KG1 (cell line): ENCODE measurements at regions not wholly inside any gene's neighbourhood (a gene's known extent, or its start where the extent isn't known, plus 50 kb on each side); places are given as distances from the start of the nearest gene placed in this dataset.
"Not testable (repeated sequence)": the region's sequence is repeated elsewhere in the genome, so short reads cannot be mapped to it uniquely, and the experiment has no call there.

ENCODE experiments used
- DNase-seq: peaks from one replicate; lab custom pipeline; 2025; lab: John Stamatoyannopoulos, UW

DNA sequence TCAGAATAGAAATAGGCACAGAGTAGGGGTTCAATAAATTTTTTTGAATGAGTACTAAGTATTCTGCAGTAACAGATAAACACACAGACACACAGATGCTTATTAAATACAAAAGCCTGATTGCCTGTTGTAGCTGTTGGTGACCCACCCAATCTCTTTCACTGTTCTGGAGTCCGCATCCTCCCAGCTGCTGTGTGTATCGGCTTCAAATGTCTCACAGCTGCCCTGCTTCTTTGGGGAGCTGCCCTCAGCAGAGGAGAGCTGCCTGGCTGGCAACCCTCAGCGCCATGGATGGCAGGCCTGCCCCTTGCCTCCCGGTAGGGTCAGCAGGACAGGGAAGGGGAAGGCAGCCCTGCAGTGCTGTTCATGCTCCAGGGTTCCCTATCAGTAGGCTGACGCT, 50.5 kb upstream of the PRNP start:
- no peak for DNase-seq

DNA sequence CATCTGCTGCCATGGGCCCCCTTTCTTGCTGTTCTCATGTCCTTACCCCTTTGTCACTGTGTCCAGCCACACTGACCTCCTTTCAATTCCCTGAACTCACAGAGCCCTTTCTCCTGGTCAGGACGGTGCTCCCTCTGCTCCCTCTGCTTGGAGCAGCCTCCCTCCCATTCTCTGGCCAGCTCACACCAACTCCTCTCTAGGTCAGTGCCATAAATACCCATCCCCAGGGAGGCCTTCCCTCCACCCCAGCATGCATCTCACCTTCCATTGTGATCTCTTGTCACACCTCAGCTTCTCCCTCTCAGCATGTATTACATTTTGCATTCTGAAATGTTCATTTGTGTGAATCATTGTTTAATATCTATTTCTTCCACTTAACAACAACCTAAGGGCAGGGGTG, 50.9 kb upstream of the PRNP start:
- no peak for DNase-seq

DNA sequence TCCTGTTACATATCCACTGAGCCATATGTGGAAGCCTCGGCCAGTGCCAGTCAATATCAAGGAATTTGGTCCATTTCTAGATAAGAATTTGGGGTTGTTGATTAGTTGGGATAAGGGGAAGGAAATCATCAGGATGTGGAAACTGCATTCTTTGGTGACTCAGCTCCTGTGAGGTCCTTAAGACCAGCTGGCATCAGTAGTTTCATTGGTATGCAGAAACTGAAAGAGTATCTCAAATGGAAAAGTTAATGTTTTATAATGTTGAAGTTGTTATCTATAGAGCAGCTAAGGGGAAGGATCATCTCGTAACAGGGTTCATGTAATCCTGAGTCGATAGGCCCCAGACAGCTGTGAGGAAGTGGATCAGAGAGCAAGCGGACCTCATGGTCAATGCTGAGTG, 52.5 kb upstream of the PRNP start:
- DNase-seq = no peak

DNA sequence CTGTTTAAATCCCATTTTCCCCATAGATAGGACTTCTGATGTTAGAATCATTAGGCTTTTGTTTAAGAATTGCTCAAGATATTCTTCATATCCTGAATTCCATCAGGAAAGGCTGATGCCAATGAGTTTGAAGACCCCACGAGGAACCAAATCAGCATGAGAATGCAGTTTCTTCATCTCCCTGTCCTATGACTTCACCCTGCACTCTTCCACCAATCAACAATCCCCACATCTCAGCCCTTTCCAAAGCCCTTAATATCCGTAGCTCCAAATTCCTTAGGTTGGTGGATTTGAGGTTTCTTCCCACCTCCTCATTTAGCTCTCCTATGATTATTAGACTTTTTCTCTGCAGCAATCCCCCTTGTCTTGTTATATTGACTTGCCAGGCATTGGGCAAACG, 52.9 kb upstream of the PRNP start:
- no peak for DNase-seq

DNA sequence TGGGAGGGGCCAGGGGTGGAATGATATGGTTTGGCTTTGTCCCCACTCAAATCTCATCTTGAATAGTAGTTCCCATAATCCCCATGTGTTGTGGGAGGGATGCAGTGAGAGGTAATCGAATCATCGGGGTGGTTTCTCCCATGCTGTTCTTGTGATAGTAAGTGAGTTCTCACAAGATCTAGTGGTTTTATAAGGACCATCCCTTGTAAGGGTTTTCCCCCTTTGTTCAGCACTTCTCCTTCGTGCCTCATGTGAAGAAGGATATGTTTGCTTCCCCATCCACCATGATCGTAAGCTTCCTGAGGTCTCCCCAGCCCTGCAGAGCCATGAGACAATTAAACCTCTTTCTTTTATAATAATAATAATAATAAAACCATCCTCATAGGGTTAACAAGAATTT, 53.4 kb upstream of the PRNP start:
- no peak for DNase-seq

DNA sequence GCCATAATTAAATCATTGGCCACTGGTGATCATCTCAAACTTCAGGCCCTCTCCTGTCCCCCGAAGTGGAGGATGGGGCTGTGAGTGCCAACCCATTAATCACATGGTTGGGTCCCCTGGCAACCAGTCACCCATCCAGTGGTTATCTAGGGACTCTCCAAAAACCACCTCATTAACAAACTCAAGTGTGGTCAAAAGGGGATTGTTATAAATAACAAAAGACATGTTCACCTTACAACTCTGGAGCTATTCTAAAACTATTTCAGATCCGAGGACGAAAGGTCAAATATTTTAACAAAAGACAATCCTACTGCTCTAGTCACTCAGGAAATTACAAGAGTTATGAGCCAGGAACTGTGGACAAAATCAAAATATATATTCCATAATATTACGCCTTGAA, 60.0 kb upstream of the PRNP start:
- DNase-seq = no peak

DNA sequence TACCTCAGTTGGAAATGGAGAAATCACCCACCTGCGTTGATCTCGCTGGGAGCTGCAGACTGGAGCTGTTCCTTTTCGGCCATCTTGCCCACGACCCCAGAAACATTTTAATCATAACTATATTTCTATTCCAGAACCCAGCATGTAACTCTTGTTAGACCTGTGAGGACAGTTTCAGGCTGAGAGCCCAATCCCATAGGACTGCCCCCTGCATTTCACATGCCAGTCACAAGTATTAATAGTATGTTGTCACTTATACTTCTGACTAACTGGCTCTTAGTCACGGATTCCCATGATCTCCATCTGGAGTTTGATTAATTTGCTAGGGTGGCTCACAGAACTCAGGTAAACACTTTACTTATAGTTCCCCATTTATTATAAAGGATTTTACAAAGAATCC, 60.6 kb upstream of the PRNP start:
- DNase-seq = no peak

DNA sequence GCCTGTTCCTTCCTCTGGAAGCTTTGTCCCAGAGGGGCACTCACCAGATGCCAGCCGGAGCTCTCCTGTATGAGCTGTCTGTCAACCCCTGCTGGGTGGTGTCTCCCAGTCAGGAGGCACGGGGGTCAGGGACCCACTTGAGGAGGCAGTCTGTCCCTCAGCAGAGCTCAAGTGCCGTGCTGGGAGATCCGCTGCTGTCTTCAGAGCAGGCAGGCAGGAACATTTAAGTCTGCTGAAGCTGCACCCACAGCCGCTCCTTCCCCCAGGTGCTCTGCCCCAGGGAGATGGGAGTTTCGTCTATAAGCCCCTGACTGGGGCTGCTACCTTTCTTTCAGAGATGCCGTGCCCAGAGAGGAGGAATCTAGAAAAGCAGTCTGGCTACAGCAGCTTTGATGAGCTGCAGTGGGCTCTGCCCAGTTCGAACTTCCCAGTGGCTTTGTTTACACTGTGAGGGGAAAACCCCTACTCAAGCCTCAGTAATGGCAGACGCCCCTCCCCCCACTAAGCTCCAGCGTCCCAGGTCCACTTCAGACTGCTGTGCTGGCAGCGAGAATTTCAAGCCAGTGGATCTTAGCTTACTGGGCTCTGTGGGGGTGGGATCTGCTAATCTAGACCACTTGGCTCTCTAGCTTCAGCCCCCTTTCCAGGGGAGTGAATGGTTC, 61.5 kb upstream of the PRNP start:
- DNase-seq = not testable (repeated sequence)

DNA sequence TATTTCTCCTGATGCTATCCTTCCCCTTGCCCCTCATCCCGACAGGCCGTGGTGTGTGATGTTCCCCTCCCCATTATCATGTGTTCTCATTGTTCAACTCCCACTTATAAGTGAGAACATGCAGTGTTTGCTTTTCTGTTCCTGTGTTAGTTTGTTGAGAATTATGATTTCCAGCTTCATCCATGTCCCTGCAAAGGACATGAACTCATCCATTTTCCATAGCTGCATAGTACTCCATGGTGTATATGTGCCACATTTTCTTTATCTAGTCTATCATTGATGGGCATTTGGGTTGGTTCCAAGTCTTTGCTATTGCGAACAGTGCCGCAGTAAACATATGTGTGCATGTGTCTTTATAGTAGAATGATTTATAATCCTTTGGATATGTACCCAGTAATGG, 67.1 kb upstream of the PRNP start:
- not testable (repeated sequence) for DNase-seq

DNA sequence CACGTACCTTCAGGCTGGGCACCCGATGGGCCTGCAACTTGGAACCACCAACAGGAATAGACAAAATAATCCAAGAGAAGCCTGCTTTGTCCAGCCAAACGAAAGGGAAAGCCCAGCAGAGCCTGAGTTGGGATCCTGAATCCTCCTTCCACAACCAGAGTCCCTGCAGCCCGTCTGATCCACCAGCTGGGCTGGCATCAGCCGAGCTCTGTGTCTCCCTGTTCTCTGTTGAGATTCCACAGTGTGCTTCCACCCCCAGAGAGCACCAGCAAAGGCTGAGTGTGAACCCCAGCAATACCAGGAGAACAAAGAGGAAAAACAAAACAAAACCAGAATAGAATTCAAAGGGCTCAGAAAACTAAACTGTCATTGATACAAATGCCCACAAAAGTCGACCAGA, 68.8 kb upstream of the PRNP start:
- DNase-seq = no peak

DNA sequence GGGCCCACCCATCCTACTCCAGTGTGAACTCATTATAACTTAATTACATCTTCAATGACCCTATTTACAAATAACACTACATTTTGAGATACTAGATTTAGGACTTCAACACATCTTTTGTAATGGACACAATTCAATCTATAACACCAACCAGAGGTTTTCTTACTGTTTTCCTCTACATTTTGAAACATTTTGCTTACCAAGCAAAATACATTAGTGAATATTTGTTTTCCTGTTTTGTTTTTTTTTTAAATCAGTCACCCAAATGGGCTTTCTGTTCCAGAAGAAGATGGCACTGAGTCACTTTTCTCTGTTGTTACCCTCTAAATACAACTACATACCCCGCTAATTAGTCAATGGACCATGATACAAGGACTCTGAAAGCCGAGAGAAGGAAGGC, 69.2 kb upstream of the PRNP start:
- DNase-seq = no peak

DNA sequence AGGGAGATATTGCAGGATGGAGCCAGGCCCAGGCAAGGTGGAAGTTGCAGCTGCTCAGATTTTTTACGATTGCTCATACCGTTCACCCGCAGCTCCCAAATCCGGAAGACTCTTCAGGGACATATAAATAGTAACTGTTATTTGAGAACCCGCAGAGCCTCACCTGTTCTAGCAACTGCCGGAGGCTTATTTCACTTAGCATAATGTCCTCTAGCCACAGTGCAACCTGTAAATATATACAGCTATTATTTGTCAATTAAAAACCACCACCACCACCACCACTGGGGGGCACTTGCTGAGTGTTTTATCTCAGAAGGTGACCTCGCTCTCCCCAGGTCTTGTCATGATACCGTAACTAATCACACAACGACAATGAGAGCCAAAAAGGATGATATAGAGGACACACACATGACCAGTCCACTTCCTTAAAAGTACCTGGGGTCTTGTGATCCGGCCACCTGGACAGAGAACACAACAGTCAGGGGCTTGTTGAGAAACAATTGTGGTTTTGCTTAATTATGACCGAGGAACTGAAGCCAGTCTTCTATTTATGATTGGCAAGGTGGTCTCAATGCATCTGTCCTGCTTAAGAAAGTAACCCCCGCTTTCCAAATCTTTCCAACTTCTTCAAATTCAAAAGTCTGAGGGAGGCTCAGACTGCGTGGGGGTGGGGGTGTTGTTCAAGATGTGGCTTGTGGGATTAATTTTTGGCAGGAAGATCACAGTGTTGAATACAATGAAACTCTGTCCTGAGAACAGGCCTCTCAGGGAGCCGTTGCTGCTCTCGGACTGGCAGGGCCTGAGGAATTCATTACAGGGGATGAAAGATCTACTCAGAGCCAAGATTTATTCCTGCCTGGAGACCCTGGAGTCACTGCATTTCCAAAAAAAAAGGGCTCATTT, 72.3 kb upstream of the PRNP start:
- DNase-seq = peak; percentile 12

DNA sequence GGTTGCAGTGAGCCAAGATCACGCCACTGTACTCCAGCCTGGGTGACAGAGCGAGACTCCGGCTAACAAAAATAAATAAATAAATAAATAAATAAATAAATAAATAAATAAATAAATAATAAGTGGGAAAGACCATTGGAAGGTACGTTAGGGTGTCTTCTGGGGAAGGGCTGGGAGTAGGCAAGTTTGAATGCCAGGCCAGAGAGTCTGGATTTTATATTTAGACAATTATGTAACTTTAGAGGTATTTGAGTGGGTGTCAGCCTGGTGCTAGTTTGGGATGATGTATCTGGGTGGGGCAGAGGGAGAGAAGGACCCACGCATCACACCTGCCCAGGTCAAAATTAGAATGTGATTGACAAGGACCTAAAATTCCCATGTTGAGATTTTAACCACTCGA, 73.1 kb upstream of the PRNP start:
- DNase-seq = no peak

DNA sequence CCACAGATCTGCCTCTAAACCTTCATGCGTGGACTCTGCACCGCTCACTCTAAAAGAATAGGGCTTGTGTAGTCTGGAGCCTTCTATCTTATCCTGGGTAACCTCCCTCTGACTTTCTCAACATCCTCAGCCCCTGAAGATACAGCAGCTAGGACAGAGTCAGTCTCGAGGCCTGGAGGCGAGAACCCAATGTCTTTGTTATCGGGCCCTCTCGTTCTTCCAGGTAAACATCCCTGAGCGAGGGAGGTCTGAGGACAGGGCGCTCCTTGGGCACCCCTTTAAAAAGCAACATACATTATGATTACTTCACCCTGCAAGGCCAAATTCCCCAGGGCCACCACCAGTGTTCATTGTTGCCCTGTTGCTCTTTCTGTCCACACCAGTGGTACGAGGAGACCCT, 75.4 kb upstream of the PRNP start:
- DNase-seq = no peak

DNA sequence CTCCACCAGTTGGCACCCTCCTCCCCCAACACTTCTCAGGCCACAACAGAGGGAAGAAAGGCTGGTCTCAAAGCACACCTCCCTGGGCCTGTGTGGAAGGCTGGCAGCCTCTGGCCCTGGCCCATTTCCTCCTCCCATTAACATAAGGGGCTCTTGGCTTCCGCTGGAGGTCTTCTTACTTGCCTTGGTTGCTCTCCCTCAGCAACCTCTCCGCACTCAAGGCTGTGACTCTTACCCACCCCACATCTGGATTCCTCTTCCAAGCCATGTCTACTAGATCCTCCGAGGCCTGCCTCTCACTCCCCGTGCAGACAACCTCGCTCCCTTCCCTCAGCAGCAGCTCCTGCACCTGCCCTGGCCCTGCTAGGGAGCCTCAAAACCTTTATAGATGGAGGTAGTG, 76.7 kb upstream of the PRNP start:
- no peak for DNase-seq

DNA sequence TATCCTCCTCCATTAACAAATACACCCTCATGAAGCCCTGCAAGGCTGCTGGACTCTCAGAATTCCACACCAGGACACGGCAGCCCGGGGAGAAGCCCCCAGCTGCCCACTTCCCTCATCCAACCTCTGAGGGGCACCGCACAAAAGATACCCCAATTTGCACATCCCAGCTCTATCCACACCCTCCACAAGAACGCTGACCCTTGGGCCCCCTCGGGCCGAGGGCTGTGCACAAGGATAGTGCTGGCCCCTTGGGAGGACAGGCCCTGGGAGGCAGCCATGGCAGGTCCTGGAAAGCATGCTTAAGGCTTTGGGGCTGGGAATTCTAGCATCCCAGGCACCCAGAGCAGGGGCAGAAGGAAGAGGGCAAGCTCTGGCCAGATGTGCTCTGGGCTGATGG, 77.4 kb upstream of the PRNP start:
- no peak for DNase-seq

DNA sequence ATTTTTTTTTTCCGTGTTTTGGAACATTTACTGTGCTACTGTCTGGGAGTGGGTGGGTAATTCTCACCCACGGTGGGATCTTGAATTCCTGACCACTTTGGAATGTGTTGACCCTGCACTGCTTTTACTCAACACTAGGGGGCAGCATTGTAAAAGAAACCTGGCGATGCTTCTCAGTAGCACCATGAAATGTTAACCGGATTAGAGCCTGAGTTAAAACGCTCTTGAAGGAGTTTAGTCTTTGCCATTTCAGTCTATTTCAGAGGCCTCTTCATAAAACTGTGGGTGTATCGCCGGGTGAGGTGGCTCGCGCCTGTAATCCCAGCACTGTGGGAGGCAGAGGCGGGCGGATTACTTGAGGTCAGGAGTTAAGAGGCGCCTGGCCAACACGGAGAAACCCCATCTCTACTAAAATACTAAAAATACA, 79.0 kb upstream of the PRNP start:
- DNase-seq = peak; percentile 42

DNA sequence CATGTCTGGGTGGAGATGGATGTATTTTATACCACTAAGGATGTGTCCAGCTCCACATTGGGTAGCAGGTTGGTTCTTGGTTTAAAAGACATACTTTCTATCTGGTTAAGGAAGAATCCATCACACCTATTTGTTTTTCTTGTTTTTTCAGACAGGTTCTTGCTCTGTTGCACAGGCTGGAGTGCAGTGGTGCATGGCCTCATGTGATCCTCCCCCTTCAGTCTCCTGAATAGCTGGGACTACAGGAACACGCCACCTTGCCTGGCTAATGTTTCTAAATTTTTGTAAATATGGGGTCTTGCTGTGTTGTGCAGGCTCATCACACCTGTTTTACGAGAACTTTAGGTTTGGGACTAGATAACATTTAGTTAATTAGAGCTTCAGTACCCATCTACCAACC, 80.2 kb upstream of the PRNP start:
- DNase-seq = no peak

DNA sequence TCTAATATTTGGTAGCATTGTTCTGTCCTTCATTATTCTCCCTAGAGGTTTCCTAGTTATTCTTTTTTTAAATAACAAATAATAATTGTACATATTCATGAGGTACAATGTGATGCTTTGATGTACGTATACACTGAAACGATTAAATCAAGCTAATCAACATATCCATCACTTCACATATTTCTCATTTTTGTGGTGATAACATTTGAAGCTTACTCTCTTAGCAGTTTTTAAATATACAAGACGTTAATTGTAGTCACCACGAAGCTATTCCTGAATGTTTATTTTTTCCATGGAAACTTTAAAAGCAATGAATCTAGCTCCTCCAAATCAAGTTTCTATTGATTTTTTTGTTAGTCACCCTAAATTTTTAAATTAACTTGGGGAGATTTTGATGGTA, 81.1 kb upstream of the PRNP start:
- DNase-seq = no peak

DNA sequence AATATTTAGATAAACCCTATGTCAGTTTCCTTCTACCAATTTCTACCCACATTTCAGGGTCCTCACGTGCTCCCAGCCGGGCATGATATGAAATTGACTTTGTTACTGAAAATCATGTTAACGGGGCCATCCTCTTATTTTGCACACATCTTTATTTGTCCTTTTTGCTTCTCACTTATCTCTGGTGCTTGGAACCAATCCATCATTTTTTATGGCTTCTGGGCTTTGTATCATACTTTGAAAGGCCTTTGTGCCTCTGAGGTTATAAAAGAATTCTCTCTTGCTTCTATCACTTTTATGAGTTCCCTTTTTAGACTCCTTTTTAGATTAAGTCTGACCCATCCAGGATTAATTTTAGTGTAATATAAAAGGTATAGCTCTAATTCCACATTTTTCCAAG, 81.7 kb upstream of the PRNP start:
- DNase-seq = no peak

DNA sequence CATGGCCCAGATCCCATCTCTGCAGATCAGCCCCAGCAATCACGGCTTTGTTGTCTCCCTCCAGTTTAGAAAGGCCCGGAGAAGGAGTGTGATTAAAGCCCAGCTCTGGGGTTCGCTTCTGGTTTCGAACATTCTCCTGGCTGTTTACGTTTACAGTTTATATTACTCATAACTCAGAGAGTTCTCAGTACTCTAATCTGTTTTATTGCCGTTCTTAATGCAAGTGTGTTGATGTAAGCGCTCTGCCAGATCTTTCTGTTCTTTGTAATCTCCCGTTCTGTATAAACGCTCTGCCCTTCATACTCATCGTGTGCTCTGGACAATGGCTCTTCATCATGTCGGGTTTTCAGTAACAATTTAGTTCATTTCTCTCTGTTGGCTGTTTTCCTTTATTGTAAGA, 82.5 kb upstream of the PRNP start:
- no peak for DNase-seq

DNA sequence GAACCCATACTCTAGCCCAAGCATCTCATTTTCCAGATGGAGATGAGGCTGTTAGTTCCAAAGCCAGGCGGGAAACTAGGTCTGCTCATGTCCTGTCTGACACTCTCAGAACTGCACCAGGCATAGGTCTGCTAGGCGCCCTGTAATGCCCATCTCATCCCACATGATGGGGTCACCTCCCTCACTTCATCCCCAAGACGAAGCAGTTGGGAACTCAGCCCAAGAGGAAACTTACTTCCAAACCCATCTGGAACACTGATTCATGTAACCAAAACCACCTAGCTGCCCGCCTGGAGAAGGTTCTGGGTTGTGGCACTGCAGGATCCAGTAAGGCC, 84.0 kb upstream of the PRNP start:
- no peak for DNase-seq

DNA sequence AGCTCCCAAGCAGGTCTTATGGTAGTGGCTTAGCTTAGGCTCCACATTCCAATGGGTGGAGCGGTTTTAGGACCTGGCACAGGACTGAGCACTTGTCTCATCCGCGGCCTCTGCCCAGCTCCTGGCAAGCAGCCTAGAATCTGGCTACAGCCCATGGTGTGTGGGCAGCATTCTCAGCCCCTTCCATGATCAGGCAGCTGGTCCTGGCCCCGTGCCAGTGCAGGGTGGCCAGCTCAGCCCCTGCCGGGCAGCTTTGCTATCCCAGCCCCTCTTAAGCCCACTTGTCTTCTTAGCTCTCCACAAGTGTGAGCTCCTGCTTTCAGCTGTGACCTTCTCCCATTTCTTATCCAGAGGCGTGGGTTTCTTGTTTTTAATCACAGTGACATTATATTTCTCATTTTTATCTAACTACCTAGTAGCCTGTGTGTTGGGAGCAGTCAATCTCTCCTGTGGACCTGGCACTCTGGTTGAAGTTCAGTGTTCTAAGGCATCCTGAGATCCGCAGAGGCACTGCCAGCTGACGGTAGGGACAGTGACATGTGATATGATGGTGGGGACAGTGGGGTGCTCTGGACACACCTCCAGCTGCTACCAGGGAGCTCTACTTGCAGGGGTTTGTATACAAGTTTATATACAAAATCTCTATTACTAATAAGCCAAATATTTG, 84.5 kb upstream of the PRNP start:
- DNase-seq = no peak
